GM21381 (cell line): ENCODE measurements at regions not wholly inside any gene's neighbourhood (a gene's known extent, or its start where the extent isn't known, plus 50 kb on each side); places are given as distances from the start of the nearest gene placed in this dataset.
"Not testable (repeated sequence)": the region's sequence is repeated elsewhere in the genome, so short reads cannot be mapped to it uniquely, and the experiment has no call there.

ENCODE experiments used
- ATAC-seq: cut with Tn5 transposase; IDR thresholded peaks from one replicate; pipeline ENCODE4 v1.9.1; 2021; ENCODE audit warnings: mild to moderate bottlenecking, moderate library complexity; ENCODE audit not compliant: unreplicated experiment

DNA sequence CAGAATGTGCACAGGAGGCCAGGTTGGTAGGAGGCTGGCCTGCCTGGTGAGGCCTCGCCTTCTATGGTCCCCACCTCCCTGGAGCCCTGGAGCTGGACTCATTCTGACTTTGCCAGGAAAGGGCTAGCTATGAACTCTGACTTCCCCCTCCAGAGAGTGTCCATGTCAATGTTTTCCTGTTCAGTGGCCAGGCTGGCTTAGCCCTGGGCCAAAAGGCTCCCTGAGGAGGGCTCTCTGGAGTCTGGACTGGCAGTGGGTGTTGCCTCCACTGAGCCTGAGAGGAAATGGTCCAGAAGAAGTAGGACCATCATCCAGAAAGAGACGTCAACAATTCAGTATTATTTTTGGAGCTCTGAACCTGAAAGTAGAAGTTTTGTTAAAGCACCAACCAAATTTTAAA is 178.7 kb downstream of the CHIC2 start:
- ATAC-seq: no peak

DNA sequence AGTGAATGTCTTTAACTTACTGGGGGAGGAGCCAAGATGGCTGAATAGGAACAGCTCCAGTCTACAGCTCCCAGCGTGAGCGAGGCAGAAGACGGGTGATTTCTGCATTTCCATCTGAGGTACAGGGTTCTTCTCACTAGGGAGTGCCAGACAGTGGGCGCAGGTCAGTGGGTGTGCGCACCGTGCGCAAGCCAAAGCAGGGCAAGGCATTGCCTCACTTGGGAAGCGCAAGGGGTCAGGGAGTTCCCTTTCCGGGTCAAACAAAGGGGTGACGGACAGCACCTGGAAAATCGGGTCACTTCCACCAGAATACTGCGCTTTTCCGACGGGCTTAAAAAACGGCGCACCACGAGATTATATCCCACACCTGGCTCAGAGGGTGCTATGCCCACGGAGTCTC is 187.3 kb downstream of the CHIC2 start:
- ATAC-seq: not testable (repeated sequence)

DNA sequence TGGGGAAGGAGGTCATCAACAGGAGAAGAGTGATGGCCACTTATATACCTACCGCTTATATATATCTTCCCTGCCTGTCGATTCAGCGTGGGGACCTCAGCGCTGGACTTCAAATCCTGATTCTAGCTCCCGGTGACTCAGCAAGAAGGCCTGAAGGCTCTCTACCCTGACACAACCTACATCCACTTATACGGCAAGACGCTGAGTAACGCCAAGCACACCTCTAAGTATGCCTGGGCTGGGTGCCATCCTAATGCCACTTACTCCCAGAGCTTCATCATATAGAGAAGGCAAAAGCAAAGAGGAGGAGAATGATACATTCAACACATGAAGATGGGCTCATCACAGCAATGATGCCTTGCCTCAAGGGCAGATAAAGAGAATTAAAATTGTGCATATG is 198.3 kb downstream of the CHIC2 start:
- ATAC-seq: no peak

DNA sequence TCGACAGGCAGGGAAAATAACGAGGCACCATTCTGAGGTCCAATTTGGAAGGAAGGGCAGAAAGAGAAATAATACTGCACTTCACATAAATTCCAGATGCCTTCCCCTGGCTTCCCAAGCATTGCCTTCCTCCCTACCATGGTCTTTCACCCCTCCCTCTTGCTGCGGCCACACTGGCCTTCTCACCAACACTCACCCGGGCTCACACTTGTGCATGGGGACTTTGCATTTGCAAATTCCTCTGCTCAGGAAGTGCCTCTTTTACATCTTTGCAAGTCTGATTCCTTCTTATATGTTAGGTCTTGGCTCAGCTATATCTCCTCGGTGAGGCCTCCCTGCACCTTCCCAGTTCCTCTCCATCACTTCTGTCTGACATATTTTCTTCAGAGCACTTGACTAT is 199.4 kb downstream of the CHIC2 start:
- no peak for ATAC-seq

DNA sequence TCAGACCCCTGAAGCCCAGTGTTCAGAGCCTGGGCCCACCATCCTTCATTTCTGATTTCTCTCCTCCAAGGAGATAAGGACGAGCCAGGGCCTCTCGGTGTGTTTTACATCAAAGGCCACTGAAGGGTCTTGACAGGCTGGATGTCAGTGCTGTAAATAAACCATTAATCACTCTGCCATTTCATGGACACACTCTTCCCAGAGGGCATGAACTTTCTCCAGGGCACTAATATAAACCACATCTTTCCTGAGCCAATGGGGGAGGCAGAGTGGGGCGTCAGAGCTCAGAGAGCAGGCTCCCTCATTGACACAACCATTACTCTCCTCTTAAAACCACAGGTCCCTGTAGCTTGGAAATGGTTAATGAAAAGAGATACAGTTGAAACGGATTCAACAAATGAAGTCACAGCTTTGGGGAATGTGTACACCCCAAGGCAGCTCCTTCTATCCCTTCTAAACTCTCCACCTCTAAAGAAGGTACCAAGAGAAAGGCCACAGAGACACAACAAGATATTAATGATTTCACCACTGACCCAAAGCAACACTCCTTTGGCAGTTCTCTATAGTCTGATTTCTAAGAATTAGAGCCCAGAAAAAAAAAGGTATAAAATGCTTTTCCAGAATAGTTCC is 200.6 kb downstream of the CHIC2 start:
- ATAC-seq: no peak

DNA sequence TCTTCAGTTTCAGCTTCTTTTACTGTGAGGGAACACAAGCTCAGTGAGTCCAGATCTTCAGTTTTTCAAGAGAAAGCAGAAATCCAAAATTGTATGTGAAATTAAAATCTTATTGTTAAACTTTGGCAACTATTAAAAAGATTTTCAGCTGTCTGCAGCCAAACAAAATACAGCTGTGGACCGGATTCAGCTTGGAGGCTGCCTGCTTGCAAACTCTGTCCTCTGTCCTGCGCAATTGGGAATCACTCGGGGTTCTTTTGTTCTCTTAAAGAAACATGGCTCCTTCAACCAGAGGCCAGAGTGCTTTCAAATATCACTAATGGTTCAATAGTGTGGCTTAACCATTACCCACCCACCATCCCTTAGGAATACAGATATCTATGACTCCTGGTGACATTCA is 201.2 kb downstream of the CHIC2 start:
- ATAC-seq: no peak

DNA sequence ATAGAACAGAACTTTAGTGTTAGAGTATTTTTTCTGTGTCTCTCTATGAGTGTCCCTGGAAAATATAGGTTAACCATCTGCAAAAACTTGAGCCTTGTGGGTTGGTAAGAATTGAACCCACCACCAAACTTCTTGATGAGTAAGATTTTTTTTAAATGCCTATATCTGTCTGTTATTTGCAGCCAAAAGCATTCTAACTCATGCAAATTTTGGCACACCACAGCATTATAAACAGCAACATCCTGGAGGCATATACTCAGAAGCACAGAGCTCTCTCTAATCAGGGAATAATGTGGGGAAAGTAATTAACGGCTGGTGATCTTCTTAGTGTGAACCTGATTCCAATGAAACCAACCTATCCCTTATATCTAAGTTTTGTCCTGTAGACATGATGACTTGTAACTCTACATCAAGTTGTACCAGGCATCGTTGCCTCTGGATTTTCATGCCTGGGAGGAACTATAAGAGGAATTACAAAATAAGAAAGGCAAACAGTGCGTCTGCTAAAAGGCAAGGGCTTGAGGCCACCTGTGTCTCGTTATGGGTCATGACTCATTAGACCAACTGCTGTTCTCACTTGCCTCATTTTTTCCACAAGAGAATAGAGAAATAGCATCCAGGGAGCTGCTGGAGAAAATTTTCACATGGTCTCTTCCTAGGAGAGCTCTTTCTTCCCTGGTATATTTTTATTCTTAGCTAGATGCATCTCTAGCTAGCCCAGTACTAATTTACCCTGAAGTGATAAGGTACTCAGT is 202.4 kb downstream of the CHIC2 start:
- no peak for ATAC-seq

DNA sequence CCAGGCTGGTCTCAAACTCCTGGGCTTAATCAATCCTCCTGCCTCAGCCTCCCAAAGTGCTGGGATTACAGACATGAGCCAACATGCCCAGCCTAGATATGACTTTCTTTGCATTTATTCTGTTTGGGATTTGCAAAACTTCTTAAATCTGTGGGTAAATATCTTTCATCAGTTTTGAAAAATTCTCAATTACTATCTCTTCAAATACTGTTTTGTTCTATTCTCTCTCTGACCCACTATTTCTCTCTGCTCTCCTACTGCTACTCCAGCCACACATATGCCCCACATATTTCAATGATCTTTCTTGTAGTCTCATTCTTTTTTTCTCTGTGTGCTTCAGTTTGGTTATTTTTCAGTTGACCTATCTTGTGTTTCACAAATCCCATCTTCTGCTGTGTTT is 205.1 kb downstream of the CHIC2 start:
- no peak for ATAC-seq

DNA sequence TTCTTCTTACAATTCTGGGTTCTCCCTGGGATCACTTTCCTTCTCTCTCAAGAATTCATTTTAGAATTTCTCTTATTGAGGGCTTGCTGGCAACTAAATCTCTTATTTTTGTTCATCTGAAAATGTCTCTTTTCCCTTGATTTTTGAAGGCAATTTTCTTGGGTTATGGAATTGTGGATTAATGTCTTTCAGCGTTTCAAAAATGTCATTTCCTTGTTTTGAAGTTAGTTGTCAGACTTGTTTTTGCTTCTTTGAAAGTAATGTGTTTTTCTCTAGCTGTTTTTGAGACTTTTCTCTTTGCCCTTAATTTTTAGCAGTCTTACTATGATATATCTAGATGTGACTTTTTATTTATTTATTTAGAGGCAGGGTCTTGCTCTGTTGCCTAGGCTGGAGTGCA is 205.7 kb downstream of the CHIC2 start:
- no peak for ATAC-seq

DNA sequence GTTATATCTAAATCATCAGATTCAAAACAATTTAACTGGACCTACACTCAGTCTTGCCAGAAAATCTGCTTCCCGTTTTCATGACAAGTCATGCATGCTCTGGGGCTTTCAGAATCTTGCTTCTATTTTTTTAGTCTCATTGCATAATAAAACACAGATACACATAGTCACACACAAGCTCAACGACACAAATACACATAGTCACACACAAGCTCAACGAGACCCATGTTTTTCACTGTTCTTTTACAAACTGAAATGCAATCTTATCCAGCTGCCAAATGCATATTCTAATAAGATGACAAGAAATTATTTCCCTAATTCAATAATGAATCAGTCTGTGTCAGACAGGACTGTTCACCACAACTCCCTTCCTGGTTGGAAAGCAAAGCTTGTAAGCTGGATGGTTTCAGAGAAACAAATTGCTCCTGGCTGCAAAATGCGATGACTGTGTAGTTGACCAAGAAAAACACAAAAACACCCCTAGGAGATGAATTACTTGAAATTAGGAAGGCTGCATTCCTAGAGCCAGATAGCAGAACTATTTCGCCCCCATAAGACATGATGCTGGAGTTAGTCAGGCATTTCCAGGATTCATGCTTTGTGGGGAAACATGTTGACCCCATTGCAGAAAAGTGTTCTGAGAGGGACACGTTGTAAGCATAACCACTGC is 208.7 kb downstream of the CHIC2 start:
- ATAC-seq: no peak

DNA sequence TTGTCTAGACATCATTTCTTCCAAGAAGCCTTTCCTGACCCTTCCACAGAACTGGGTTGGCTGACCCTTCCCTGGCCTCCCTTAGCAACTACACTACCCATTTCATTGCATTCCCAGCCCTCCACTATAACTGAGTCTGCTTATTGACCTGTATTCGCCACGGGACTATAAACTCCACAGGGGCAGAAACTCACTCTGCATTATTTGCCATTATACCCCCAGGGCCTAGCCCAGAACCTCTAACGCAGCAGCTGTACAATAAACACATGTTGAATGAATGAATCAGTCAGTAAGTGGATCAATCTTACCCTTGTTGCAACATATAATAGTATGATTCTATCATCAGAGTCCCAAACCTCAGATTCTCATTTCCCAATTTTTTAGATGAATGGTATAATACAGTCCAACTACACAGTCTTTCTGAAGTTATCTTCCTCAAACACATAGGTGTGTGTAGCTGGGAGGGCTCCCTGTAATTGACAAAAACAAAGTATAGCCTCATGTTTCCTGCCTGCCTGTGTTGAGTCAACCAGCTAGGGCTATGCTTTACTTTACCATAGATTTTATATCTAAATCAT is 209.3 kb downstream of the CHIC2 start:
- no peak for ATAC-seq

DNA sequence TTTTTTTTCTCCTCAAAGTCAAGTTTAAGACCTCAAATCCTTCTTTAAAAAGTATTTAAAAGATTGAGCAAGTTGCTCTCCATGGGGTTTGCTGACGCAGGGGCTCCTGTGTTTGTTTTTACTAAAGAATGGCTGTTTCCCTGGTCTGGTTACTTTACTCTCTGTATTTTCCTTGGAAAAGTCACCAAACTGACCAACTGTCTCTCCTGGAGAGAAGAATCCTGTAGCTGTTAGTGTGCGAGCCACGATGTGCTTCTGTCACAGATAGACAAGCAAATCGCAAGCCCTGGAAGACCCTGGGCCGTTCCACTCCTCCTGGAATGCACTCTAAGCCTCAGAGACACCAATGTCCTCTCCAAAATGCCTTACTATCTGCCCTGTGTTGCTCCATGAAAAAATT is 212.1 kb downstream of the CHIC2 start:
- ATAC-seq: no peak

DNA sequence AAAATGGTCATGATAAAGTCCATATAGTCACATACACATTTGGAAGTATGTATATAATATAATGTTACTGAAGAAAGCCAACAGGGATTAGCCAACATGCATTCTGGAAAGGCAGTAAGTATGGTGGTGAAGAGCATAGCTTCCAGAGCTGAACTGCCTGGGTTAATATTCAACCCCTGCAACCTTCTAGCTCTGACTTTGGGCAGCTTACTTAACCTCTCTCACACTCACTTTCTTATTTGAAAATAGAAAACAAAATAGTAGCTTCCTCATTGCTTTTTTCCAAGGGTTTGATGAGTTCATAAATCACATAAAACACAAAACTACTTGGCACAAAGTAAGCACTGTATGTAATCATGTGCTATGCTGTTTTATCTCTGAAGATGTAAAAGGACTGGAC is 216.4 kb downstream of the CHIC2 start:
- no peak for ATAC-seq

DNA sequence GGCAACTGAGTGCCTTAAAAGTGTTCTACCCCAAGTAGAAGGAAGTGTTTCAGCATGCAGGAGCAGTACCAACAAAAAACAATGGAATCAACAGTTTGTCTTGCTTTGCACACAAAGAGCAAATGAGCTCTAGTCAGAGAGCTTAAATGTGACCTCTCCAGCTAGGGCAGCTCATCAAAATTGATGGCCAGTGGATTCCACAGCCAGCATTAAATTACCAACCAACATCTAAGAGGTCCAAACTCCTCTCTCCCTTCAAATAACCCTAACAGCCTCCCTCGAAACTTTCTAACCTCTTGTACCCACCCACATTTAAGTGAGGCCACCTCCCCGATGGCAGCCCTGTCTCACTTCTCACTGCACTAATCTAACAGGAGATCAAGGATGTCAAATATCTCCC is 219.9 kb downstream of the CHIC2 start:
- no peak for ATAC-seq

DNA sequence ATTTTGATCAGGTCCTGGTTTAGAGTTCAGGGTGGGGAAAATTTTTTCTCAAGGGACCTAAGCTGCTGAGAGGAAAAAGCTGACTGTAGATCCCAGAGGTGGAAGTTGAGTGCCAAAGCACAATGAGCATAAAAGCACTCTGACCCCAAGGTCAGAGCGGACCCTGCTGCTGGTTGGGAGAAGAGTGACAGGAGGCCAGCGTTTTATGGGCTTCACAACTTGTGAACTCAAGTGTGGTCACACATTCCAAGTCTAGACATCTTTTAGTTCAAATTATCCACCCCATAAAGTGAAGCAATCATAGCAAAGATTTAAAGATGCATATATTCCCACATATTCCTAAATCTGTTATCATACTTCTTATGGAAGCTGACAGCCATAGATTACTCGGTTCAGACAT is 220.3 kb downstream of the CHIC2 start:
- ATAC-seq: no peak

DNA sequence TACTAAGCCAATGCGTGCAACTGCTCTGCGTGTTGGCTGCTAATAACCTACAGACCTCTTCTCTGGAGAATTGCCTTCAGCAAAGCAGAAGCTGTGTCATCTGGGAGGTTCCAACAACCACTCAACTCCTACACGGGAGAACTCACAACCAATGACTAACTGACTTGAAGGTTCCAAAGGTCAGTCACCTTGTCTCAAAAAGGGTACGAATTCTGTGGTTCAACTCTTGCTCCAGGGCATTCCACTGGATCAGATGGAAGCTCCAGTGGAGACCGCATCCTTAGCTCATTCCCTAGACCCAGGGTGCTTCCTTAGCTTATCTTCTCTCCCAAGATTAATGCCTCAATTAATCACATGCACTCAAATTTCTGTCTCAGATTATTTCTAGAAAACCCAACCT is 222.7 kb downstream of the CHIC2 start:
- no peak for ATAC-seq

DNA sequence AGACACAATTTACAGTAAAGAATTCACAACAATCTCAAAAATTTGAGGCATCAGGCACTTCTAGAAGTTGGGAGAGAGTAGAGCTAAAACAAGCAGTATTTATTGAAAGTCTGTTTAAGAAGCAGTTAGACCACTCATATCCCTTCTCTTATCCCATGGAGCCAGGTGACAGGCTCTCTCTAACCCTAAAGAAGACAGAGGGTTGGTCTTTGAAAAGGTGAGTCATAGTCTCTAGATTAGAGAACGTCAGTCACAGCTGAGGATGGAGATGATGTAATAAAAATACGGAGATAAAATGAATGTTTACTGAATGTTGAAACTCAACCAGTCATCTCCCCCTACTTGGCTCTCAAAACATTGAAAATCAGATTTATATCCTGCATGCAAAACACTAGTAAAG is 223.8 kb downstream of the CHIC2 start:
- no peak for ATAC-seq

DNA sequence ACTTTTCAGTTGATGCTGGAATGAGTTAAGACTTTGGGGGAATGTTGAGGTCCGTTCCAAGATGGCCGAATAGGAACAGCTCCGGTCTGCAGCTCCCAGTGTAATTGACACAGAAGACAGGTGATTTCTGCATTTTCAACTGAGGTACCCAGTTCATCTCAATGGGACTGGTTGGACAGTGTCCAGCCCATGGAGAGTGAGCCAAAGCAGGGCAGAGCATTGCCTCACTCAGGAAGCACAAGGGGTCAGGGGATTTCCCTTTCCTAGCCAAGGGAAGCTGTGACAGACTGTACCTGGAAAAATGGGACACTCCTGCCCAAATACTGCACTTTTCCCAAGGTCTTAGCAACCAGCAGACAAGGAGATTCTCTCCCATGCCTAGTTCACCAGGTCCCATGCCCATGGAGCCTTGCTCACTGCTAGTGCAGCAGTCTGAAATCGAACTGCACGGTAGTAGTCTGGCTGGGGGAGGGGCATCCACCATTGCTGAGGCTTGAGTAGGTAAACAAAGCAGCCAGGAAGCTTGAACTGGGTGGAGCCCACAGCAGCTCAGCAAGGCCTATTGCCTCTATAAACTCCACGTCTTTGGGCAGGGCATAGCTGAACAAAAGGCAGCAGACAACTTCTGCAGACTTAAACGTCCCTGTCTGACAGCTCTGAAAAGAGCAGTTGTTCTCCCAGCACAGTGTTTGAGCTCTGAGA is 231.0 kb downstream of the CHIC2 start:
- not testable (repeated sequence) for ATAC-seq

DNA sequence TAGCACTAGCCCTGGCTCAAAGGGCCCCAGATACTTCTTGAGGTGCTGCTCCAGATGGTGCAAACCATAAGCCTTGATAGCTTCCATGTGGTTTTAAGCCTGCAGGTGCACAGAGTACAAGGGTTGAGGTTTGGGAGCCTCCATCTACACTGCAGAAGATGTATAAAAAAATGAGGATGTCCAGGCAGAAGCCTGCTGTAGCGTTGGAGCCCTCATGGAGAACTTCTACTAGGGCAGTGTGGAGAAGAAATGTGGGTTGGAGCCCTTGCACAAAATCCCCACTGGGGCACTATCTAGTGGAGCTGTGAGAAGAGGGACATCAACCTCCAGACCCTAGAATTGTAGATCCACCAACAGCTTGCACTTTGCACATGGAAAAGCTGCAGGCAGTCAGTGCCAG is 231.9 kb downstream of the CHIC2 start:
- ATAC-seq: no peak

DNA sequence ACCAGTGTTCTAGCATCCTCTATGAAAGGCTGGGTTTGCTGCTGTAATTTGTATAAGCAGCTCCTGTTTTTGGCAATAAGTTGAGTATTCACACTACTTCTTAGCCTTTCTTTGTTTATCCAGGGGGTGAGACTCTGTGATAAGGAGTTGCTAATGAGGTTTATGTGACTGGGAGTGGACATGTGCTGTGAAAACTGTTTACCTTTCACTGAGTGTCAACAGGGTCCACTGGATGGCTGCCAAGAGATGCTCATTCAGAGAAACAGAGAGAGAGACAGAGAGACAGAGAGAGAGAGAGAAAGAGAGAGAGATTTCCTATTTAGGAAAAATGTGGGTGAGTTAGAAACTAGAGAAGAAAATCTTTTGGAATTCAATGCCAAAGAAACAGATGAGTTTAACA is 233.9 kb downstream of the CHIC2 start:
- no peak for ATAC-seq

DNA sequence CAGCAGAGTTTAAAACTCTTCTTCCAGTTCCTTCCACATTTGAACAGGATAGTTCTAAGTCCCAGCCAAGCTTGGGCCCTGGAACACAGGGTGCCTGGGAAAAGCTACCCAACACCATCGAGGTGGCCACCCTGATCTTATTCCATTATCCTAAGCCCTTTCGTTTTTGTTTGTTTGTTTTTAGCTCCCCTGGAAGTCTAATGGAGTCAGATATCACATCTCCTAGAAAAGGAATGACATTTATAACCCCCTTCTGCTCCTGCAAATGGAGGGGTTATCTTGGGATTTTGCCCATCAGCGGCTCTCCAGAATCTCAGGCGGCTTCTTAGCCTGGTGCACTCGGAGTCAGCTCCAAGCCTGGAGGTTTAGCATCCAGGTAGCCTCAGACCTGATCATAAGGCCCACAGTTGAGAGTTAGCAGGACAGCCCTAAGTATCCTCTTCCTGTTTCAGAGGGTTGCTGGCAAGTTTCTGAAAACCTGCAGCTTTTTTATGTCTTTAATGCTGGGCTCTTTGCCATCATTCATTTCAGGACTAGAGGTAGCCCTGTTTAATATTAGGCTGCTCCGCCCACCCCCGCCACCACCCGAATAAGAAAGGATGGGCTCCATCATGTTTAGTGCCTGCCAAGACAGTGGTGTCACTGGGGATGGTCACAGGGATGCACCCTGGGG is 230.0 kb upstream of the LNX1 start:
- ATAC-seq: no peak
